GM20431 (cell line): ENCODE measurements at regions not wholly inside any gene's neighbourhood (a gene's known extent, or its start where the extent isn't known, plus 50 kb on each side); places are given as distances from the start of the nearest gene placed in this dataset.
"Not testable (repeated sequence)": the region's sequence is repeated elsewhere in the genome, so short reads cannot be mapped to it uniquely, and the experiment has no call there.

Source experiments
- in situ Hi-C: fragments of 300-500 bp; cut with MseI, MboI; formaldehyde crosslinking; loops from one replicate; pipeline ENCODE4 v1.15.0; 2020; ENCODE audit warnings: low sequenced_read_pairs; ENCODE audit not compliant: unreplicated experiment

- in situ Hi-C loops, result loop anchor here (25.0 kb wide), 1 partner anchor 349 kb away; no protein-coding TSS in a partner anchor
Observed at GRCh38 chr3:27661797-27662196, 60.3 kb downstream of the EOMES start.

GRCh38 chr3:27659279-27660021 is 62.7 kb downstream of the EOMES start:
- in situ Hi-C loops, result loop anchor here (25.0 kb wide), 1 partner anchor 347 kb away; no protein-coding TSS in a partner anchor

GRCh38 chr3:27658741-27659140 is 63.4 kb downstream of the EOMES start:
- in situ Hi-C loops, result loop anchor here (25.0 kb wide), 1 partner anchor 346 kb away; no protein-coding TSS in a partner anchor

- in situ Hi-C loops, result loop anchor here (25.0 kb wide), 1 partner anchor 346 kb away; no protein-coding TSS in a partner anchor
Observed at GRCh38 chr3:27657871-27658270, 64.3 kb downstream of the EOMES start.

- in situ Hi-C loops, result loop anchor here (25.0 kb wide), 1 partner anchor 345 kb away; no protein-coding TSS in a partner anchor
Observed at GRCh38 chr3:27657404-27657803, 64.7 kb downstream of the EOMES start.

- in situ Hi-C loops, result loop anchor here (25.0 kb wide), 1 partner anchor 344 kb away; no protein-coding TSS in a partner anchor
Observed at GRCh38 chr3:27656790-27657189, 65.3 kb downstream of the EOMES start.

- in situ Hi-C loops, result loop anchor here (25.0 kb wide), 1 partner anchor 343 kb away; no protein-coding TSS in a partner anchor
Observed at GRCh38 chr3:27655547-27655946, 66.6 kb downstream of the EOMES start.

GRCh38 chr3:27653803-27654558 is 68.1 kb downstream of the EOMES start:
- in situ Hi-C loops, result loop anchor here (25.0 kb wide), 1 partner anchor 342 kb away; no protein-coding TSS in a partner anchor

- in situ Hi-C loops, result no loop called here
Observed at GRCh38 chr3:27649277-27649676, 72.8 kb downstream of the EOMES start.

GRCh38 chr3:27646896-27647295 is 75.2 kb downstream of the EOMES start:
- in situ Hi-C loops, result no loop called here

- in situ Hi-C loops, result no loop called here
Observed at GRCh38 chr3:27644941-27645340, 77.2 kb downstream of the EOMES start.

GRCh38 chr3:27643355-27643754 is 78.8 kb downstream of the EOMES start:
- in situ Hi-C loops, result no loop called here

GRCh38 chr3:27642796-27643195 is 79.3 kb downstream of the EOMES start:
- in situ Hi-C loops, result no loop called here

- in situ Hi-C loops, result no loop called here
Observed at GRCh38 chr3:27641888-27642601, 80.1 kb downstream of the EOMES start.

- in situ Hi-C loops, result no loop called here
Observed at GRCh38 chr3:27641271-27641800, 80.8 kb downstream of the EOMES start.

GRCh38 chr3:27639271-27639670 is 82.9 kb downstream of the EOMES start:
- in situ Hi-C loops, result no loop called here

- in situ Hi-C loops, result no loop called here
Observed at GRCh38 chr3:27638594-27638993, 83.5 kb downstream of the EOMES start.

GRCh38 chr3:27637346-27637995 is 84.7 kb downstream of the EOMES start:
- in situ Hi-C loops, result no loop called here

GRCh38 chr3:27635006-27635405 is 87.1 kb downstream of the EOMES start:
- in situ Hi-C loops, result not testable (repeated sequence)

- in situ Hi-C loops, result no loop called here
Observed at GRCh38 chr3:27633224-27633545, 88.9 kb downstream of the EOMES start.
